ENCODE measurements at regions not wholly inside any gene's neighbourhood (a gene's known extent, or its start where the extent isn't known, plus 50 kb on each side); places are given as distances from the start of the nearest gene placed in this dataset.

- Histone ChIP-seq H3K27ac (ENCODE audit: low read depth in 1 of 2, low read length in 1 of 2) (no peak overlapping the region), H3K4me3 (ENCODE audit: low read length in 2 of 2) (no peak overlapping the region)
- 97% methylated on average over 1 of the region's 1 CpG for WGBS
Measured at GRCh38 chr7:114835303-114835702, 86.6 kb upstream of the MDFIC start.

GRCh38 chr7:114835861-114836260 lies 86.0 kb upstream of the MDFIC start:
- Histone ChIP-seq H3K27ac (ENCODE audit: low read depth in 1 of 2, low read length in 1 of 2) (no peak overlapping the region), H3K4me1 (ENCODE audit: control insufficient read depth in 2 of 2, insufficient read depth in 2 of 2, low read length in 2 of 2) (no peaks in the 10 kb centered on the region), H3K9me3 (ENCODE audit: control insufficient read depth in 2 of 2, insufficient read depth in 1 of 2, low read length in 1 of 2) (no peaks in the 10 kb centered on the region), H3K4me3 (ENCODE audit: low read length in 2 of 2) (no peak overlapping the region), H3K36me3 (ENCODE audit: control insufficient read depth in 2 of 2, insufficient read depth in 2 of 2, low read length in 1 of 2) (no peaks in the 10 kb centered on the region), H3K27me3 (ENCODE audit: control insufficient read depth in 2 of 2, insufficient read depth in 1 of 2, low read length in 1 of 2) (no peaks in the 10 kb centered on the region)
- DNase-seq (ENCODE audit: low read depth in 6 of 9, low spot score in 9 of 9), result no peak
- WGBS, result 0% methylated on average over 1 of the region's 1 CpG

More at GRCh38 chr7:114835303-114835702, 86.6 kb upstream of the MDFIC start:
- Histone ChIP-seq H3K27me3 (ENCODE audit: control insufficient read depth in 2 of 2, insufficient read depth in 1 of 2, low read length in 1 of 2) (no peaks in the 10 kb centered on the region), H3K4me1 (ENCODE audit: control insufficient read depth in 2 of 2, insufficient read depth in 2 of 2, low read length in 2 of 2) (no peaks in the 10 kb centered on the region), H3K36me3 (ENCODE audit: control insufficient read depth in 2 of 2, insufficient read depth in 2 of 2, low read length in 1 of 2) (no peaks in the 10 kb centered on the region), H3K9me3 (ENCODE audit: control insufficient read depth in 2 of 2, insufficient read depth in 1 of 2, low read length in 1 of 2) (no peaks in the 10 kb centered on the region)
- DNase-seq (ENCODE audit: low read depth in 6 of 9, low spot score in 9 of 9), result no peak

- WGBS, result 92% methylated on average over 5 of the region's 5 CpGs
- no peak for DNase-seq (ENCODE audit: low read depth in 6 of 9, low spot score in 9 of 9)
- H3K9me3 ChIP-seq (ENCODE audit: control insufficient read depth in 2 of 2, insufficient read depth in 1 of 2, low read length in 1 of 2), result no peaks in the 10 kb centered on the region
- no peak overlapping the region for H3K27ac ChIP-seq (ENCODE audit: low read depth in 1 of 2, low read length in 1 of 2)
- no peaks in the 10 kb centered on the region for H3K27me3 ChIP-seq (ENCODE audit: control insufficient read depth in 2 of 2, insufficient read depth in 1 of 2, low read length in 1 of 2)
- H3K4me3 ChIP-seq (ENCODE audit: low read length in 2 of 2), result no peak overlapping the region
- no peaks in the 10 kb centered on the region for H3K36me3 ChIP-seq (ENCODE audit: control insufficient read depth in 2 of 2, insufficient read depth in 2 of 2, low read length in 1 of 2)
- no peaks in the 10 kb centered on the region for H3K4me1 ChIP-seq (ENCODE audit: control insufficient read depth in 2 of 2, insufficient read depth in 2 of 2, low read length in 2 of 2)
Measured at GRCh38 chr7:114842551-114843065, 79.3 kb upstream of the MDFIC start.

- H3K4me1 ChIP-seq (ENCODE audit: control insufficient read depth in 2 of 2, insufficient read depth in 2 of 2, low read length in 2 of 2), result no peaks in the 10 kb centered on the region
- H3K4me3 ChIP-seq (ENCODE audit: low read length in 2 of 2), result no peak overlapping the region
- no peaks in the 10 kb centered on the region for H3K27me3 ChIP-seq (ENCODE audit: control insufficient read depth in 2 of 2, insufficient read depth in 1 of 2, low read length in 1 of 2)
- no peaks in the 10 kb centered on the region for H3K9me3 ChIP-seq (ENCODE audit: control insufficient read depth in 2 of 2, insufficient read depth in 1 of 2, low read length in 1 of 2)
- 98% methylated on average over 3 of the region's 3 CpGs for WGBS
- DNase-seq (ENCODE audit: low read depth in 6 of 9, low spot score in 9 of 9), result no peak
- H3K27ac ChIP-seq (ENCODE audit: low read depth in 1 of 2, low read length in 1 of 2), result no peak overlapping the region
- no peaks in the 10 kb centered on the region for H3K36me3 ChIP-seq (ENCODE audit: control insufficient read depth in 2 of 2, insufficient read depth in 2 of 2, low read length in 1 of 2)
Measured at GRCh38 chr7:114843102-114843501, 78.8 kb upstream of the MDFIC start.

GRCh38 chr7:114851406-114852061 lies 70.4 kb upstream of the MDFIC start:
- no peak overlapping the region for H3K27ac ChIP-seq (ENCODE audit: low read depth in 1 of 2, low read length in 1 of 2)
- no peaks in the 10 kb centered on the region for H3K9me3 ChIP-seq (ENCODE audit: control insufficient read depth in 2 of 2, insufficient read depth in 1 of 2, low read length in 1 of 2)
- no peaks in the 10 kb centered on the region for H3K4me1 ChIP-seq (ENCODE audit: control insufficient read depth in 2 of 2, insufficient read depth in 2 of 2, low read length in 2 of 2)
- WGBS, result 45% methylated on average over 3 of the region's 3 CpGs
- no peak for DNase-seq (ENCODE audit: low read depth in 6 of 9, low spot score in 9 of 9)
- H3K4me3 ChIP-seq (ENCODE audit: low read length in 2 of 2), result no peak overlapping the region
- H3K36me3 ChIP-seq (ENCODE audit: control insufficient read depth in 2 of 2, insufficient read depth in 2 of 2, low read length in 1 of 2), result no peaks in the 10 kb centered on the region
- H3K27me3 ChIP-seq (ENCODE audit: control insufficient read depth in 2 of 2, insufficient read depth in 1 of 2, low read length in 1 of 2), result no peaks in the 10 kb centered on the region

- H3K4me1 ChIP-seq (ENCODE audit: control insufficient read depth in 2 of 2, insufficient read depth in 2 of 2, low read length in 2 of 2), result no peaks in the 10 kb centered on the region
- H3K27ac ChIP-seq (ENCODE audit: low read depth in 1 of 2, low read length in 1 of 2), result no peak overlapping the region
- no peak overlapping the region for H3K4me3 ChIP-seq (ENCODE audit: low read length in 2 of 2)
- H3K36me3 ChIP-seq (ENCODE audit: control insufficient read depth in 2 of 2, insufficient read depth in 2 of 2, low read length in 1 of 2), result no peaks in the 10 kb centered on the region
- no peaks in the 10 kb centered on the region for H3K27me3 ChIP-seq (ENCODE audit: control insufficient read depth in 2 of 2, insufficient read depth in 1 of 2, low read length in 1 of 2)
- no peak for DNase-seq (ENCODE audit: low read depth in 6 of 9, low spot score in 9 of 9)
- no peaks in the 10 kb centered on the region for H3K9me3 ChIP-seq (ENCODE audit: control insufficient read depth in 2 of 2, insufficient read depth in 1 of 2, low read length in 1 of 2)
Measured at GRCh38 chr7:114852293-114852692, 69.6 kb upstream of the MDFIC start.

- Histone ChIP-seq H3K4me3 (ENCODE audit: low read length in 2 of 2) (no peak overlapping the region), H3K9me3 (ENCODE audit: control insufficient read depth in 2 of 2, insufficient read depth in 1 of 2, low read length in 1 of 2) (no peaks in the 10 kb centered on the region), H3K36me3 (ENCODE audit: control insufficient read depth in 2 of 2, insufficient read depth in 2 of 2, low read length in 1 of 2) (no peaks in the 10 kb centered on the region), H3K27me3 (ENCODE audit: control insufficient read depth in 2 of 2, insufficient read depth in 1 of 2, low read length in 1 of 2) (no peaks in the 10 kb centered on the region), H3K27ac (ENCODE audit: low read depth in 1 of 2, low read length in 1 of 2) (no peak overlapping the region), H3K4me1 (ENCODE audit: control insufficient read depth in 2 of 2, insufficient read depth in 2 of 2, low read length in 2 of 2) (no peaks in the 10 kb centered on the region)
- no peak for DNase-seq (ENCODE audit: low read depth in 6 of 9, low spot score in 9 of 9)
- WGBS, result 96% methylated on average over 4 of the region's 4 CpGs
Measured at GRCh38 chr7:114853189-114853588, 68.7 kb upstream of the MDFIC start.

- Histone ChIP-seq H3K4me3 (ENCODE audit: low read length in 2 of 2) (no peak overlapping the region), H3K27me3 (ENCODE audit: control insufficient read depth in 2 of 2, insufficient read depth in 1 of 2, low read length in 1 of 2) (no peaks in the 10 kb centered on the region), H3K4me1 (ENCODE audit: control insufficient read depth in 2 of 2, insufficient read depth in 2 of 2, low read length in 2 of 2) (no peaks in the 10 kb centered on the region), H3K27ac (ENCODE audit: low read depth in 1 of 2, low read length in 1 of 2) (no peak overlapping the region), H3K9me3 (ENCODE audit: control insufficient read depth in 2 of 2, insufficient read depth in 1 of 2, low read length in 1 of 2) (no peaks in the 10 kb centered on the region), H3K36me3 (ENCODE audit: control insufficient read depth in 2 of 2, insufficient read depth in 2 of 2, low read length in 1 of 2) (no peaks in the 10 kb centered on the region)
- WGBS, result 92% methylated on average over 2 of the region's 2 CpGs
- no peak for DNase-seq (ENCODE audit: low read depth in 6 of 9, low spot score in 9 of 9)
Measured at GRCh38 chr7:114854369-114854768, 67.5 kb upstream of the MDFIC start.

GRCh38 chr7:114856625-114857024 lies 65.3 kb upstream of the MDFIC start:
- H3K9me3 ChIP-seq (ENCODE audit: control insufficient read depth in 2 of 2, insufficient read depth in 1 of 2, low read length in 1 of 2), result no peaks in the 10 kb centered on the region
- 93% methylated on average over 3 of the region's 3 CpGs for WGBS
- DNase-seq (ENCODE audit: low read depth in 6 of 9, low spot score in 9 of 9), result no peak
- no peak overlapping the region for H3K27ac ChIP-seq (ENCODE audit: low read depth in 1 of 2, low read length in 1 of 2)
- no peaks in the 10 kb centered on the region for H3K36me3 ChIP-seq (ENCODE audit: control insufficient read depth in 2 of 2, insufficient read depth in 2 of 2, low read length in 1 of 2)
- no peak overlapping the region for H3K4me3 ChIP-seq (ENCODE audit: low read length in 2 of 2)
- no peaks in the 10 kb centered on the region for H3K27me3 ChIP-seq (ENCODE audit: control insufficient read depth in 2 of 2, insufficient read depth in 1 of 2, low read length in 1 of 2)
- H3K4me1 ChIP-seq (ENCODE audit: control insufficient read depth in 2 of 2, insufficient read depth in 2 of 2, low read length in 2 of 2), result no peaks in the 10 kb centered on the region
